AG09309 (cell line): ENCODE measurements at regions not wholly inside any gene's neighbourhood (a gene's known extent, or its start where the extent isn't known, plus 50 kb on each side); places are given as distances from the start of the nearest gene placed in this dataset.
A peak's percentile ranks its signal among the peaks of the same experiment; 100 is the strongest.
"Not testable (repeated sequence)": the region's sequence is repeated elsewhere in the genome, so short reads cannot be mapped to it uniquely, and the experiment has no call there.

Experiments
- DNase-seq: peaks from one replicate; pipeline ENCODE4 v3.0.0-alpha.2; 2010; ENCODE audit warnings: low read depth
- H3K4me3 ChIP-seq: 2 replicates; pipeline ENCODE4 v1.5.1; 2011; ENCODE audit warnings: mild to moderate bottlenecking, low read depth, low read length, moderate library complexity; ENCODE audit not compliant: control insufficient read depth
- TF ChIP-seq, protein P1 (sequence below): IDR thresholded peaks from 2 replicates; pipeline ENCODE4 v1.5.1; 2011; ENCODE audit warnings: mild to moderate bottlenecking, low read depth, low read length, inconsistent platforms; ENCODE audit not compliant: insufficient read depth, control insufficient read depth; ENCODE audit errors: missing control alignments

DNA sequence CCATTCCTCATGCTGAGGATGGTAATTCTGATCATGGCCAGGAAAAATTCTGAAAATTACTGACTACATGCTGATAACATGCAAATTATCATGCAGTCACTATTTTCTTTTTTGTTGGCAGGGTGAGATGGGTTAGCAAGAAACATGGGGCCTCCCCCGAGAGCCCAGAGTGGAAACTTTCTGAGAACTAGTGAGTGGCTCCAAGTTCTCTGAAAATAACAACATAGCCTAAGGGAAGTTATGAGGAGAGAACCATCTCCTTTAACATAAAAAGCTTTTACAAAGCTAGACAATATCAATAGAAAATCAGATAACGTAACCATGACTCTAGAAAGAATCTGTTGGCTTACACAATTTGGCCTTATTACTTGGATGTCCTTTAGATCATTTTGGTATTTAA lies 254.2 kb downstream of the PLOD2 start:
- H3K4me3 ChIP-seq: no peak overlapping the region
- TF ChIP-seq, protein P1, sequence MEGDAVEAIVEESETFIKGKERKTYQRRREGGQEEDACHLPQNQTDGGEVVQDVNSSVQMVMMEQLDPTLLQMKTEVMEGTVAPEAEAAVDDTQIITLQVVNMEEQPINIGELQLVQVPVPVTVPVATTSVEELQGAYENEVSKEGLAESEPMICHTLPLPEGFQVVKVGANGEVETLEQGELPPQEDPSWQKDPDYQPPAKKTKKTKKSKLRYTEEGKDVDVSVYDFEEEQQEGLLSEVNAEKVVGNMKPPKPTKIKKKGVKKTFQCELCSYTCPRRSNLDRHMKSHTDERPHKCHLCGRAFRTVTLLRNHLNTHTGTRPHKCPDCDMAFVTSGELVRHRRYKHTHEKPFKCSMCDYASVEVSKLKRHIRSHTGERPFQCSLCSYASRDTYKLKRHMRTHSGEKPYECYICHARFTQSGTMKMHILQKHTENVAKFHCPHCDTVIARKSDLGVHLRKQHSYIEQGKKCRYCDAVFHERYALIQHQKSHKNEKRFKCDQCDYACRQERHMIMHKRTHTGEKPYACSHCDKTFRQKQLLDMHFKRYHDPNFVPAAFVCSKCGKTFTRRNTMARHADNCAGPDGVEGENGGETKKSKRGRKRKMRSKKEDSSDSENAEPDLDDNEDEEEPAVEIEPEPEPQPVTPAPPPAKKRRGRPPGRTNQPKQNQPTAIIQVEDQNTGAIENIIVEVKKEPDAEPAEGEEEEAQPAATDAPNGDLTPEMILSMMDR: no peak

DNA sequence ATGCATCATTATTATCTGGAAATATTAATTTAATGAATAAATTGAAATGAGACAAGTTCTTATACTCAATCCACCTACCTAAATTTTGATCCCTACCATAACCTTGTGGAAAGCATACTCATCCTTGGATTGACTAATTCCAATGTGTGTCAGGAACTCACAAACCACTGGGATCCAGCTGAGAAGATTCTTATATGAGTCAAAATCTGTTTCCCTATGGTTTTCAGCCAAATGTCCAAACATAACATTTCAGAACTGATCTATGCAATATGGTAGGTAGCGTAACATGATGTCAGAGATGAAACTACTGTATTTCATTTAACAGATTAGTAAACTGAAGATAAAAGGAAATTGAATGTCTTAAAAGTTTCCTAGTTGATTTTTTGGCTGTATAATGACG lies 250.0 kb downstream of the PLOD2 start:
- TF ChIP-seq, protein P1: no peak
- no peak overlapping the region for H3K4me3 ChIP-seq
- DNase-seq: no peak

More for the DNA sequence above, 254.2 kb downstream of the PLOD2 start:
- DNase-seq: no peak

DNA sequence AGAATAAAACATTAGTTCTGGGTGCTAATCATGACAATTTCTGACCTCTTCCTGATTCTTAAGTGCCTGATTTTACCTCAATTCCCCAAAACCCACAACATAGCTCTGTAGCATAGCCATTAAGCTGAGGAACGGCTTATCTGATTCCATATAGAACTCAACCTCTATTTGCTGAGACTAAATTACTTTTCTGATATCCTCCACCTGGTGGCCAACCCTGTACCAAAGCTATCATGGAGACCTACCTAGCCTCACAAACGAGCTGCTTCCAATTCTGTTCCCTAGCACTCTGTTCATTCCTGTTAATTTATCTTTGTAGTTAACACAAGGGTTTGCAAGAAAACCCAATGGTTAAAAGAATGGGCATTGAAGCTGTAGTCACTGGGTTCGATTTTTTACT lies 245.2 kb downstream of the PLOD2 start:
- H3K4me3 ChIP-seq: no peak overlapping the region
- no peak for DNase-seq
- TF ChIP-seq, protein P1: no peak

DNA sequence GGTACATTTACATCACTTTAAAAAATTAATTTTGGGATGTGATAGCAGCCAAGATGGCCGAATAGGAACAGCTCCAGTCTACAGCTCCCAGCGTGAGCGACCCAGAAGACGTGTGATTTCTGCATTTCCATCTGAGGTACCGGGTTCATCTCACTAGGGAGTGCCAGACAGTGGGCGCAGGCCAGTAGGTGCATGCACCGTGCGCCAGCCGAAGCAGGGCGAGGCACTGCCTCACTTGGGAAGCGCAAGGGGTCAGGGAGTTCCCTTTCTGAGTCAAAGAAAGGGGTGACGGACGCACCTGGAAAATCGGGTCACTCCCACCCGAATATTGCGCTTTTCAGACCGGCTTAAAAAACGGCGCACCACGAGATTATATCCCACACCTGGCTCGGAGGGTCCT lies 233.2 kb downstream of the PLOD2 start:
- DNase-seq, H3K4me3 ChIP-seq: not testable (repeated sequence)

DNA sequence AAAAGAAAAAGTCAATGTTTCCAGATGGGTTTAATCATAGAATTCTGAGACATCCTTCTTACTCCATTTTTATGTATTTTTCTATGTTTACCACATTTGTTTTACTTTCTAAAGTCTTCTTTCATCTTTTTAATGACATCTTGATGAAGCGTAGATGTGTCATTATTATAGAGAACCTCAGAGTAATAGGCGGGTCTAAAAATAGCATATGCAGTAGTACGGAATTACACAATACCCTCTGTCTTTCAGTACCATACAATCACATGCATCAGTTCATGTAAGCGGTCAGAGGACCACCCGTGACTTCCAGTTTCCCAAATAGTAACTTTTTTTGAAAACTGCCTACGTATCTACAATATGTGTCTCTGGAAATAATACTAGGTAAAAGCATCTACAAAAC lies 224.0 kb downstream of the PLOD2 start:
- no peak overlapping the region for H3K4me3 ChIP-seq
- peak; percentile 55 for DNase-seq
- TF ChIP-seq, protein P1: no peak

DNA sequence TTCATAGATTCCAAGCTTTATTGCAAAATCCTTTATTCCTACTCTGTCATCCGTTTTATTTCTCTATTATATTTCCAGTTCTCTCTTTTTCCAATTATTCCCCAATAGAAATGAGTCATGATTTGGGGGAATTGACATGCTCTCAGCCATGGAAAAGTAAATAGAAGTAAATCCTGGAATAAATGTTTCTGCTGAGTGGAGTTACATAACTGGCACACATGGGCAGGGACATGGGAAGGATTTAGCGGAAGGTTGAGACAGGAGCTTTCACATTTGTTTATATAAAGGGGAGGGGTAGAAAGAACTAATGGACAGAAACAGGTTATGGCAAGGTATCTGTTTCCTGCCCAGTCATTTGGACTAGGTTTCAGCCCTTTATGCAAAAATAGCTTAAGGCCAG lies 221.6 kb downstream of the PLOD2 start:
- TF ChIP-seq, protein P1: no peak
- DNase-seq: no peak
- H3K4me3 ChIP-seq: no peak overlapping the region

DNA sequence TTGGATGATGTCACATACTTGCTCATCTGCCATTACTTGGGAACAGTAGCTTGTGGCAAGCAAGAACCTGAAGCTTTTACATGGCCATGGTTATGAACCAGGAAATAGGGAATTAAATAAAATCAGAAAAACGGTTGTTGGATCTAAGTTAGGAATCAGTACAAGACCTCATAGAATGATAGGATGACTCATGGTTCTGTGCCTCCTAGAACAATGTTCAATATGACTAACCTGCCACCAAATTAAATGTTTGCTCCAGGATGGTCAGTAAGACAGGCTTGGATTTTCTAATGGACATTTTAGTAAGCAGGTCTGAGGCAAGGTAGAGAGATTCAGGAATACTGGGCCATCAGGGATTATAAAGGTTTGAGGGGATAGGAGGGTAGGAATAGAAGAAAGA lies 218.9 kb downstream of the PLOD2 start:
- DNase-seq: no peak
- TF ChIP-seq, protein P1: no peak
- no peak overlapping the region for H3K4me3 ChIP-seq
